HG03097 (cell line): ENCODE measurements at regions not wholly inside any gene's neighbourhood (a gene's known extent, or its start where the extent isn't known, plus 50 kb on each side); places are given as distances from the start of the nearest gene placed in this dataset.
A peak's percentile ranks its signal among the peaks of the same experiment; 100 is the strongest.
"Not testable (repeated sequence)": the region's sequence is repeated elsewhere in the genome, so short reads cannot be mapped to it uniquely, and the experiment has no call there.

Experiments used
- ATAC-seq: cut with Tn5 transposase; IDR thresholded peaks from one replicate; pipeline ENCODE4 v1.9.1; 2021; ENCODE audit not compliant: unreplicated experiment, low FRiP score

- not testable (repeated sequence) for ATAC-seq
Measured at GRCh38 chr3:187890405-187890752, 145.1 kb upstream of the BCL6 start.

GRCh38 chr3:187896646-187897045 is 151.4 kb upstream of the BCL6 start:
- ATAC-seq, result no peak

- no peak for ATAC-seq
Measured at GRCh38 chr3:187899246-187899645, 154.0 kb upstream of the BCL6 start.

GRCh38 chr3:187900993-187901755 is 155.9 kb upstream of the BCL6 start:
- no peak for ATAC-seq

- ATAC-seq, result peak; percentile 73
Measured at GRCh38 chr3:187902041-187902471, 156.8 kb upstream of the BCL6 start.

GRCh38 chr3:187902936-187903335 is 157.7 kb upstream of the BCL6 start:
- ATAC-seq, result no peak

GRCh38 chr3:187903697-187904096 is 158.4 kb upstream of the BCL6 start:
- no peak for ATAC-seq

GRCh38 chr3:187906416-187906815 is 161.1 kb upstream of the BCL6 start:
- no peak for ATAC-seq

- no peak for ATAC-seq
Measured at GRCh38 chr3:187906920-187907319, 161.7 kb upstream of the BCL6 start.

- ATAC-seq, result no peak
Measured at GRCh38 chr3:187909866-187910265, 164.6 kb upstream of the BCL6 start.

- ATAC-seq, result no peak
Measured at GRCh38 chr3:187912007-187912406, 166.7 kb upstream of the BCL6 start.

GRCh38 chr3:187913617-187914033 is 168.4 kb upstream of the BCL6 start:
- ATAC-seq, result no peak

GRCh38 chr3:187914231-187914630 is 169.0 kb upstream of the BCL6 start:
- ATAC-seq, result no peak

- no peak for ATAC-seq
Measured at GRCh38 chr3:187916072-187916471, 170.8 kb upstream of the BCL6 start.

GRCh38 chr3:187918081-187918644 is 172.9 kb upstream of the BCL6 start:
- ATAC-seq, result no peak

- ATAC-seq, result peak; percentile 93
Measured at GRCh38 chr3:187919048-187919447, 173.8 kb upstream of the BCL6 start.

- peak; percentile 30 for ATAC-seq
Measured at GRCh38 chr3:187919544-187919943, 174.3 kb upstream of the BCL6 start.

- ATAC-seq, result no peak
Measured at GRCh38 chr3:187920030-187920429, 174.8 kb upstream of the BCL6 start.

GRCh38 chr3:187920913-187921312 is 175.6 kb upstream of the BCL6 start:
- ATAC-seq, result no peak

GRCh38 chr3:187921391-187922074 is 176.3 kb upstream of the BCL6 start:
- ATAC-seq, result no peak

GRCh38 chr3:187922704-187923416 is 177.6 kb upstream of the BCL6 start:
- ATAC-seq, result no peak
